ENCODE measurements at regions not wholly inside any gene's neighbourhood (a gene's known extent, or its start where the extent isn't known, plus 50 kb on each side); places are given as distances from the start of the nearest gene placed in this dataset.

DNA sequence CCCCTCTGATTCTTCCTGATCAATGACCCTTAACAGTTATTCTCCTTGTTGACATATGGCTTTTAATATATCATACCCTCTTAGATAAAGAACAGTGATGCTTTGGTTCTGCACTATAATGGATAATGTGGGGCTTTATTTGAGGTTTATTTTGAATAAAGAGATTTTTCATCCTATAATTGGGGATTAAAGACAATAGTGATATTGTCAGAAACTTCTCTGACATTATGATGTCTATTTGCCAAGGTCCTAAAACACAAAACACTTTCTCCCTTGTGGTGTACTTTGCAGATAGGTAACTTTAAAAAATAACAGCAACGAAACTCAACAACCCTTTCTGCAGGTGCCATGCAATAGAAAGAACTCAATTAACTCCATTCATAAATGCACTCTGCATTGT lies 243.6 kb upstream of the RHOBTB1 start:
- Histone ChIP-seq H3K4me3 (ENCODE audit: low read length) (no peak overlapping the region), H3K27me3 (ENCODE audit: control insufficient read depth in 1 of 2, insufficient read depth in 2 of 2, low read length in 2 of 2) (peaks cover 2 to 4% of the 10 kb centered on the region in 2 experiments), H3K4me1 (ENCODE audit: insufficient read depth, low read length) (no peaks in the 10 kb centered on the region), H3K27ac (ENCODE audit: low read depth in 1 of 2, low read length in 2 of 2) (no peak overlapping the region), H3K36me3 (ENCODE audit: insufficient read depth, low read length) (no peaks in the 10 kb centered on the region), H3K9me3 (ENCODE audit: control insufficient read depth in 1 of 2, insufficient read depth in 1 of 2, low read length in 2 of 2) (peaks cover 0 to 6% of the 10 kb centered on the region in 2 experiments)
- intact Hi-C loops (cut with DNase I, micrococcal nuclease): no loop called here
- no peaks in the 10 kb centered on the region for H3K36me3 Mint-ChIP-seq (ENCODE audit: low read depth)
- ChIA-PET CTCF (interaction anchor here (0.8 kb wide), 1 partner anchor 42 kb away, joined by 3 read pairs; no protein-coding TSS in a partner anchor), POLR2A (no interaction called here)
- peaks cover 3% of the 10 kb centered on the region for H3K27me3 Mint-ChIP-seq
- no peaks in the 10 kb centered on the region for H3K4me1 Mint-ChIP-seq (ENCODE audit: low read depth)
- H3K4me3 Mint-ChIP-seq: no peak overlapping the region
- no peaks in the 10 kb centered on the region for H3K9me3 Mint-ChIP-seq
- DNase-seq (no peak), ATAC-seq (ENCODE audit: poor library complexity) (no peak)
- TF ChIP-seq, protein P1, sequence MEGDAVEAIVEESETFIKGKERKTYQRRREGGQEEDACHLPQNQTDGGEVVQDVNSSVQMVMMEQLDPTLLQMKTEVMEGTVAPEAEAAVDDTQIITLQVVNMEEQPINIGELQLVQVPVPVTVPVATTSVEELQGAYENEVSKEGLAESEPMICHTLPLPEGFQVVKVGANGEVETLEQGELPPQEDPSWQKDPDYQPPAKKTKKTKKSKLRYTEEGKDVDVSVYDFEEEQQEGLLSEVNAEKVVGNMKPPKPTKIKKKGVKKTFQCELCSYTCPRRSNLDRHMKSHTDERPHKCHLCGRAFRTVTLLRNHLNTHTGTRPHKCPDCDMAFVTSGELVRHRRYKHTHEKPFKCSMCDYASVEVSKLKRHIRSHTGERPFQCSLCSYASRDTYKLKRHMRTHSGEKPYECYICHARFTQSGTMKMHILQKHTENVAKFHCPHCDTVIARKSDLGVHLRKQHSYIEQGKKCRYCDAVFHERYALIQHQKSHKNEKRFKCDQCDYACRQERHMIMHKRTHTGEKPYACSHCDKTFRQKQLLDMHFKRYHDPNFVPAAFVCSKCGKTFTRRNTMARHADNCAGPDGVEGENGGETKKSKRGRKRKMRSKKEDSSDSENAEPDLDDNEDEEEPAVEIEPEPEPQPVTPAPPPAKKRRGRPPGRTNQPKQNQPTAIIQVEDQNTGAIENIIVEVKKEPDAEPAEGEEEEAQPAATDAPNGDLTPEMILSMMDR (IDR thresholded peaks at IDR 0.05): no peak
- no peak overlapping the region for H3K27ac Mint-ChIP-seq

DNA sequence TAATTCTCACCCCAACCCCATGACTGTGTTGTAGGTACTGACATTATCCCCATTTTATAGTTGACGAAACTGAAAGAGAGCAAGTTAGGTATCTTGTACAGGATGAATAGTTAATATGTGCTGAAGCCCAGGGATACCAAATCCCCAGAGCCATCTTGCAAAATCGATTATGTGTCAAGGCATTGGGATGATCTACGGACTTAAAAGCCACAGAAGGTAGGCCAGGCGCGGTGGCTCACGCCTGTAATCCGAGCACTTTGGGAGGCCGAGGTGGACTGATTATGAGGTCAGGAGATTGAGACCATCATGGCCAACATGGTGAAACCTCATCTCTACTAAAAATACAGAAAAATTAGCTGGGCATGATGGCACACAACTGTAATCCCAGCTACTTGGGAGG lies 242.4 kb upstream of the RHOBTB1 start:
- intact Hi-C loops (cut with DNase I, micrococcal nuclease): no loop called here
- Mint-ChIP-seq H3K4me3 (no peak overlapping the region), H3K9me3 (no peaks in the 10 kb centered on the region), H3K27ac (no peak overlapping the region), H3K4me1 (ENCODE audit: low read depth) (no peaks in the 10 kb centered on the region), H3K36me3 (ENCODE audit: low read depth) (no peaks in the 10 kb centered on the region), H3K27me3 (peaks cover 3% of the 10 kb centered on the region)
- DNase-seq (no peak), ATAC-seq (ENCODE audit: poor library complexity) (no peak)
- ChIA-PET CTCF (no interaction called here), POLR2A (no interaction called here)
- H3K27me3 ChIP-seq (ENCODE audit: control insufficient read depth in 1 of 2, insufficient read depth in 2 of 2, low read length in 2 of 2): peaks cover 0 to 3% of the 10 kb centered on the region in 2 experiments
- H3K9me3 ChIP-seq (ENCODE audit: control insufficient read depth in 1 of 2, insufficient read depth in 1 of 2, low read length in 2 of 2): no peaks in the 10 kb centered on the region
- no peak overlapping the region for H3K4me3 ChIP-seq (ENCODE audit: low read length)
- TF ChIP-seq, protein P1 (IDR thresholded peaks at IDR 0.05): no peak
- no peaks in the 10 kb centered on the region for H3K4me1 ChIP-seq (ENCODE audit: insufficient read depth, low read length)
- H3K27ac ChIP-seq (ENCODE audit: low read depth in 1 of 2, low read length in 2 of 2): no peak overlapping the region
- no peaks in the 10 kb centered on the region for H3K36me3 ChIP-seq (ENCODE audit: insufficient read depth, low read length)

DNA sequence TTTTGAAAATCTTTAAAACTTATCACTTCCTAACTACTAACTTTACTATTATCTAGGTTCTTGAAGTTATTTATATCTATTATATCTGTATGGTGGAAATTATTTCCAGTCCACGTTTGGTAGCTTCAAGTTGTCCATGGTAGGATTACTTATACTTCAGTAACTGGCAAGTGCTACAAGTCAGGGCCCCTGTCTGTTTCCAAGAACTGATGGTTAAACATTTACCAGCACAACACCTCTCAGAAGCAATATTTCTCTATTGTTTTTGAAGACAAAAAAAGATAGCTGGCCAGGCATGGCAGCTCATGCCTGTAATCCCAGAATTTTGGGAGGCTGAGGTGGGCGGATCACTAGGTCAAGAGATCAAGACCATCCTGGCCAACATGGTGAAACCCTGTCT lies 240.4 kb upstream of the RHOBTB1 start:
- Histone ChIP-seq H3K9me3 (ENCODE audit: control insufficient read depth in 1 of 2, insufficient read depth in 1 of 2, low read length in 2 of 2) (no peaks in the 10 kb centered on the region), H3K27ac (ENCODE audit: low read depth in 1 of 2, low read length in 2 of 2) (no peak overlapping the region), H3K36me3 (ENCODE audit: insufficient read depth, low read length) (no peaks in the 10 kb centered on the region), H3K27me3 (ENCODE audit: control insufficient read depth in 1 of 2, insufficient read depth in 2 of 2, low read length in 2 of 2) (no peaks in the 10 kb centered on the region), H3K4me3 (ENCODE audit: low read length) (no peak overlapping the region), H3K4me1 (ENCODE audit: insufficient read depth, low read length) (no peaks in the 10 kb centered on the region)
- ATAC-seq (ENCODE audit: poor library complexity): no peak
- intact Hi-C loops (cut with DNase I, micrococcal nuclease): no loop called here
- POLR2A ChIA-PET: no interaction called here
- Mint-ChIP-seq H3K27me3 (peaks cover 3% of the 10 kb centered on the region), H3K4me3 (no peak overlapping the region), H3K27ac (no peak overlapping the region), H3K4me1 (ENCODE audit: low read depth) (no peaks in the 10 kb centered on the region), H3K36me3 (ENCODE audit: low read depth) (no peaks in the 10 kb centered on the region), H3K9me3 (no peaks in the 10 kb centered on the region)
- no peak for DNase-seq
- CTCF ChIA-PET: no interaction called here
- TF ChIP-seq, protein P1 (IDR thresholded peaks at IDR 0.05): no peak

Measured in CD4-positive, alpha-beta T cell (primary cell).